Activated CD4-positive, alpha-beta memory T cell treated with anti-CD3 and anti-CD28 coated beads for 36 hours (primary cell): ENCODE measurements at regions not wholly inside any gene's neighbourhood (a gene's known extent, or its start where the extent isn't known, plus 50 kb on each side); places are given as distances from the start of the nearest gene placed in this dataset.

Experiments
- CTCF ChIA-PET: fragments of 350-600 bp; sonication (Branson Sonifier 250); formaldehyde crosslinking; loops from one replicate; lab custom pipeline; 2021; ENCODE audit warnings: antibody characterized with exemption, inconsistent platforms; lab: Charles Lee
- POLR2A ChIA-PET: fragments of 350-600 bp; sonication (Branson Sonifier 250); formaldehyde crosslinking; loops from one replicate; lab custom pipeline; 2021; ENCODE audit warnings: antibody characterized with exemption; lab: Charles Lee
- DNase-seq: peaks from one replicate; pipeline ENCODE4 v3.0.0-alpha.2; 2020
- H3K27ac Mint-ChIP-seq: one replicate; pipeline ENCODE4 v1.8.0; 2021; ENCODE audit warnings: mixed read lengths
- H3K27me3 Mint-ChIP-seq: one replicate; pipeline ENCODE4 v1.8.0; 2021; ENCODE audit warnings: mixed read lengths
- H3K36me3 Mint-ChIP-seq: one replicate; pipeline ENCODE4 v1.8.0; 2021; ENCODE audit warnings: mixed read lengths
- H3K4me1 Mint-ChIP-seq: one replicate; pipeline ENCODE4 v1.8.0; 2021; ENCODE audit warnings: low read depth, mixed read lengths
- H3K4me3 Mint-ChIP-seq: one replicate; pipeline ENCODE4 v1.8.0; 2021; ENCODE audit warnings: mild to moderate bottlenecking, mixed read lengths
- H3K9me3 Mint-ChIP-seq: one replicate; pipeline ENCODE4 v1.8.0; 2021; ENCODE audit warnings: mixed read lengths
- intact Hi-C: fragments of 100-400 bp; cut with micrococcal nuclease; formaldehyde crosslinking; loops from one replicate; pipeline ENCODE4 v1.15.1; 2023

DNA sequence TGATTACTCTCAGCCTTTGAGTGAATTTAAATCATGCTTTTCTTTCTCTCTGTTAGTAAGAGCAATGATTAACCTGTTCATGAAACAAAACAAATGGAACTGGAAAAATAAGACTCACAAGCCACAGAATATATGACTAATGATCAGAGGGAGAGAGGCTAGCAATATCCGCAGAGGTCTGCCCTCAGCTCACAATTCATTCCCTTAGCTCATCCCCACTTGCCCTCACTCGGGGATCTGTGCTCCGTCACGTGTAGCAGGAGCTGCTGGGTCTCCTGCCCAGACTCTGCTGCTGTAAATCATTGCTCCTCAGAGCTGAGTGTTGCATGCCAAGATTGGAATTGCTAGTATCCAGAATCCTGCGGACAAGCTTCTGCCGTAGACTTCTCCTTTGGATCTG, 53.1 kb upstream of the GNG2 start:
- H3K27ac Mint-ChIP-seq = no peak overlapping the region
- no peaks in the 10 kb centered on the region for H3K36me3 Mint-ChIP-seq
- CTCF ChIA-PET = interaction anchor here (1.0 to 1.4 kb wide), 2 partner anchors 14 to 171 kb away, joined by 6 read pairs; no protein-coding TSS in a partner anchor
- peaks cover 2% of the 10 kb centered on the region for H3K27me3 Mint-ChIP-seq
- H3K9me3 Mint-ChIP-seq = peaks cover 10% of the 10 kb centered on the region
- DNase-seq = no peak
- H3K4me1 Mint-ChIP-seq = no peaks in the 10 kb centered on the region
- POLR2A ChIA-PET = no interaction called here
- H3K4me3 Mint-ChIP-seq = no peak overlapping the region
- intact Hi-C loops = no loop called here
